ENCODE measurements at regions not wholly inside any gene's neighbourhood (a gene's known extent, or its start where the extent isn't known, plus 50 kb on each side); places are given as distances from the start of the nearest gene placed in this dataset.
"Not testable (repeated sequence)": the region's sequence is repeated elsewhere in the genome, so short reads cannot be mapped to it uniquely, and the experiment has no call there.

DNA sequence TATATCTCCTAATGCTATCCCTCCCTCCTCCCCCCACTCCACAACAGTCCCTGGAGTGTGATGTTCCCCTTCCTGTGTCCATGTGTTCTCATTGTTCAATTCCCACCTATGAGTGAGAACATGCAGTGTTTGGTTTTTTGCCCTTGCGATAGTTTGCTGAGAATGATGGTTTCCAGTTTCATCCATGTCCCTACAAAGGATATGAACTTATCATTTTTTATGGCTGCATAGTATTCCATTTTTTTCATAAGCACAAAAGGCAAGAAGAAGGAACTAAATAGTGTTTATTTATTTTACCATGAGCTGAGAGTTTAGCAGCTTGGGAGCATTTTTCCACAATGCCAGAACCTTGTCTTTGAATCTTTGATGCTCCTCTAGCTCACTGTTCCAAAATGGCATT is 113.6 kb upstream of the OR4E1 start:
- DNase-seq; in situ Hi-C loops (cut with HindIII; ENCODE audit: low pct_ligation_motif_present, low pct_unique_long_range_greater_than_20kb, low sequenced_read_pairs): not testable (repeated sequence)

DNA sequence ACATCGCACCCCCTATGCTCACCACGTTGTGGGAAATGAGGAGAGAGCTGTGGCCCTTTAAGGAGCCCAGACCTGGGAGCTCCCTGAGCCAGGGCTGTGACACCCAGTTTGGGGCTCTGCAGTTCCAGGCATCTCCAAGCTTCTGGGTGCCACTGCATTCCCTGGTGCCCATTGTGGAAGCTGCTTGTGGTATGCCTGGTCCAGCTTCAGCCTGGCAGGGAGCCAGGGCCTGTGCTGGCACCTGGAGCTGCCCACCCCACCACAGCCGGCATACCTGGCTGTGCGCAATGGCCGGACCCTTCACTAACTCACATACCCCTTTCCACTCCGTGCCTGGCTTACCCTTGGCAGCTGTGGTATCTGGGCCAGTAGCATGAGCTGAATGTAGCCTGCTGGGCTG is 107.9 kb upstream of the OR4E1 start:
- DNase-seq = no peak
- in situ Hi-C loops (cut with HindIII; ENCODE audit: low pct_ligation_motif_present, low pct_unique_long_range_greater_than_20kb, low sequenced_read_pairs) = no loop called here

DNA sequence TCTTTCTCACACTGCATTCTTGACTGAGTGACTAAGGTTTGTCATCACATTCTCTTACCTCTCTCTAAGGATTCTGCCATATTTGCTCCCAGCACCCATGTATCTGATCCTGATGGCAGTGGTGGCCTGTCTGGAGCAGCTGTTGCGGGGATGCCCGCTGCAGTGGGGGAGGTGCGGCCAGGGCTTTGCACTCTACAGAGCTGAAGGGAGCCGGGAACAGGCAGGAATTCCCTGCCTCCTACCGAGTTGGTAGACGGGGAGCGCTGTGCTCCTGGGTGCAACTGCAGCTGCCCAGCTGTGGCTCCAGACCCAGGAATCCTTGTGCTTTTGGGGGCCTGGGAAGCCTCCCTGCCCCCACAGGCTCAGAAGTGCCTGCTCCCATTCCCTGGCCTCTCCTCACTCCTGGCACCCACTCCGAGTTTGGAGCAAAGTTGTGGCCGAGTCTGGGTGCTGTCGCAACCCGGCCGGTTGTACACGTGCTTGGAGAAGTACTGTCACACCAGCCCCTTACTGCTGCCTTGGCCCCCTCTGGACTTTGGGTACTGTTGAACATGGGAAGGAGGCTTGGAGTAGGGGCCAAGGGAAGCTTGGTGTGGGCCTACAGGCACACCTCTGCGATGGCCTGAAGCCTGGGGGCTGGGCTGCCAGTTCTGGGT is 106.9 kb upstream of the OR4E1 start:
- DNase-seq = no peak
- in situ Hi-C loops (cut with HindIII; ENCODE audit: low pct_ligation_motif_present, low pct_unique_long_range_greater_than_20kb, low sequenced_read_pairs) = no loop called here

DNA sequence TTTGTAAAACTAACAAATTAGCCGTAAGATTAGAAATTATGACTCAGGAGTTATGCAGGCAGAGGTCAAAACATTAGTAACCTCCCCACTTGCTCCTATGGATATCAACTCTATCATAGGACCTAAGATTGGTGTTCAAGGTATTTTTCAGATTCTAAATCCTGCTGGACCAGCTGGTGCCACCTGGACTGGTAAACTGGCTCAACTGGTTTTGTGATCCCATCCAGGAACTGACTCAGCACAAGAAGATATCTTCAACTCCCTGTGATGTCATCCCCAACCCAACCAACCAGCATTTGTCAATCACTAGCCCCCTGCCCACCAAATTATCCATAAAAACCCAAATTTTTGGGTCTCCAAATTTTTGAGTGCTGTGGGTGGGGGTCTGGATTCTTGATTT is 98.1 kb upstream of the OR4E1 start:
- in situ Hi-C loops (cut with HindIII; ENCODE audit: low pct_ligation_motif_present, low pct_unique_long_range_greater_than_20kb, low sequenced_read_pairs) = no loop called here
- DNase-seq = no peak

DNA sequence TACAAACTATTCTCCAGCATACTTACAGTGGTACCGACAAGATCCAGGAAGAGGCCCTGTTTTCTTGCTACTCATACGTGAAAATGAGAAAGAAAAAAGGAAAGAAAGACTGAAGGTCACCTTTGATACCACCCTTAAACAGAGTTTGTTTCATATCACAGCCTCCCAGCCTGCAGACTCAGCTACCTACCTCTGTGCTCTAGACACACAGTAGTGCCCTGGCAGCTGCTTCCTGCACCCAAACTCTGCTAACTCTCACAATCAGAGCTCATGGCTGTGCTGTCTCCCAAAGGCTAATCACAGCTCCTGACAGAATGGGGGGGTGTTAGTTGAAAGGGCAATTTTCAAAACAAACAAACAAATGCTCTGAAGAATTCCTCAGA is 95.2 kb upstream of the OR4E1 start:
- in situ Hi-C loops (cut with HindIII; ENCODE audit: low pct_ligation_motif_present, low pct_unique_long_range_greater_than_20kb, low sequenced_read_pairs) = no loop called here
- DNase-seq = no peak

DNA sequence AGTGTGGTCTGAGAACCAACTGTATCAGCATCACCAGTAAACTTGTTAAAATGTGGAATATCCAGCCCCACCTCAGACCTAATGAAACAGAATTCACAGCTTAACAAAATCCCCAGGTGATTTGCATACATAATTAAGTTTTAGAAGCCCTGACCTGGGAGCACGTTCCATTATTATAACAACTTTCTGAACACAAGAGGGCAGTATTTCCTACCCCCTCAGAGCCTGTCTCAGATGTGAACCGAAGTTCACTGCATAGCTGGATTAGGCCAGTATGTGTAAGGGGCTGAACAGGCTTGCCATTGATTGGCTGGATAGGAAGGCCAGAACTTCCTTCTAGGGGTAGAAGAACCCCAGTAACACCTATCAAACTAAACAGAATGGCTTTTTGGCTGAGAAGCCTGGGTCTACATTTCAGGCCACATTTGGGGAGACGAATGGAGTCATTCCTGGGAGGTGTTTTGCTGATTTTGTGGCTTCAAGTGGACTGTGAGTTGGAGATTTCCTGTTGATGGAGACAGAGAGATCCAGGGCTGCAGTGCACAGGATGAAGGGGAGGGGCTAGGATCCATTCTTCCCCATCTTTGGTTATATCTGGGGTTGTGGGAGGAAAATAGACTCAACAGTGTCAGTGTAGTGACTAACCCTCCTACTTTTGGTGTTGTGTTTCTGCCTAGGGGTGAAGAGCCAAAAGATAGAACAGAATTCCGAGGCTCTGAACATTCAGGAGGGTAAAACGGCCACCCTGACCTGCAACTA is 94.7 kb upstream of the OR4E1 start:
- in situ Hi-C loops (cut with HindIII; ENCODE audit: low pct_ligation_motif_present, low pct_unique_long_range_greater_than_20kb, low sequenced_read_pairs) = no loop called here
- DNase-seq = peak; percentile 30

DNA sequence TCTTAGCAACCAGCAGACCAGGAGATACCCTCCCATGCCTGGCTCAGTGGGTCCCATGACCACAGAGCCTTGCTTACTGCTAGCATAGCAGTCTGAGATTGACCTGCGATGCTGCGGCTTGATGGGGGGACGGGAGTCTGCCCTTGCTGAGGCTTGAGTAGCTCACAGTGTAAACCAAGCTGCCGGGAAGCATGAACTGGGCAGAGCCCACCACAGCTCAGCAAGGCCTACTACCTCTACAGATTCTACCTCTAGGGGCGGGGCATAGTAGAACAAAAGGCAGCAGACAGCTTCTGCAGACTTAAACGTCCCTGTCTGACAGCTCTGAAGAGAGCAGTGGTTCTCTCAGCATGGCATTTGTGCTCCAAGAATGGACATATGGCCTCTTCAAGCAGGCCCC is 86.7 kb upstream of the OR4E1 start:
- in situ Hi-C loops (cut with HindIII; ENCODE audit: low pct_ligation_motif_present, low pct_unique_long_range_greater_than_20kb, low sequenced_read_pairs); DNase-seq: not testable (repeated sequence)

DNA sequence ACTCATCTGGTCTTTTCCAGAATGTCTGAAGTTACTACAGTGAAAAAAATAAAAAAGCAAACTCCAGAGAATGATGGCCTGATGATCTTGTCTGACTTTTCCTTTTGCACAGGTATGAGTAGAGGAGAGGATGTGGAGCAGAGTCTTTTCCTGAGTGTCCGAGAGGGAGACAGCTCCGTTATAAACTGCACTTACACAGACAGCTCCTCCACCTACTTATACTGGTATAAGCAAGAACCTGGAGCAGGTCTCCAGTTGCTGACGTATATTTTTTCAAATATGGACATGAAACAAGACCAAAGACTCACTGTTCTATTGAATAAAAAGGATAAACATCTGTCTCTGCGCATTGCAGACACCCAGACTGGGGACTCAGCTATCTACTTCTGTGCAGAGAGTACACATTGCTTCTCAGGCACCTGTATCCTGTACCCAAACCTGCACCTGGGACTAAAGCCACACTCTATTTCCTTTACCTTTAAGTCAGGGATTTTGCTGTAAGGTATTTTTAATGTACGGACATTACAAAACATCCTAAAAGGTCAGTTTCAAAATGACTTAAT is 75.8 kb upstream of the OR4E1 start:
- in situ Hi-C loops (cut with HindIII; ENCODE audit: low pct_ligation_motif_present, low pct_unique_long_range_greater_than_20kb, low sequenced_read_pairs) = no loop called here
- DNase-seq = no peak

DNA sequence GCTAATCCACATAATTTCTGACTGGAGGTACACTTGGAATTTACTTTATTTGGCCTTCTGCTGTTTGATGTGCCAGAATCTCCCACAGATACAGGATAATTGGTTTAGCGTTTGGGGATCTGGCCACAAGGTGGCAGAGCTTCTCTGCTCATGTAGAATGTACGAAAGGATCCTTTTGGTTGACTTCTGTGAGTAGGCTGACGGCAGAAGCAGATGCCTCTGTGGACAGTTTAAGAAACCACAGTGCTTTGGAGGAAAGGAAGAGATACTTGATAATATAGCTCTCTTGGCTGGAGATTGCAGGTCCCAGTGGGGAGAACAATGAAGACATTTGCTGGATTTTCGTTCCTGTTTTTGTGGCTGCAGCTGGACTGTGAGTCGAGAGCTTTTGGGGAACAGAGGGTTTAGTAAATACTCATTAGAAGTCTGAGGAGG is 75.3 kb upstream of the OR4E1 start:
- in situ Hi-C loops (cut with HindIII; ENCODE audit: low pct_ligation_motif_present, low pct_unique_long_range_greater_than_20kb, low sequenced_read_pairs) = no loop called here
- DNase-seq = peak; percentile 38

DNA sequence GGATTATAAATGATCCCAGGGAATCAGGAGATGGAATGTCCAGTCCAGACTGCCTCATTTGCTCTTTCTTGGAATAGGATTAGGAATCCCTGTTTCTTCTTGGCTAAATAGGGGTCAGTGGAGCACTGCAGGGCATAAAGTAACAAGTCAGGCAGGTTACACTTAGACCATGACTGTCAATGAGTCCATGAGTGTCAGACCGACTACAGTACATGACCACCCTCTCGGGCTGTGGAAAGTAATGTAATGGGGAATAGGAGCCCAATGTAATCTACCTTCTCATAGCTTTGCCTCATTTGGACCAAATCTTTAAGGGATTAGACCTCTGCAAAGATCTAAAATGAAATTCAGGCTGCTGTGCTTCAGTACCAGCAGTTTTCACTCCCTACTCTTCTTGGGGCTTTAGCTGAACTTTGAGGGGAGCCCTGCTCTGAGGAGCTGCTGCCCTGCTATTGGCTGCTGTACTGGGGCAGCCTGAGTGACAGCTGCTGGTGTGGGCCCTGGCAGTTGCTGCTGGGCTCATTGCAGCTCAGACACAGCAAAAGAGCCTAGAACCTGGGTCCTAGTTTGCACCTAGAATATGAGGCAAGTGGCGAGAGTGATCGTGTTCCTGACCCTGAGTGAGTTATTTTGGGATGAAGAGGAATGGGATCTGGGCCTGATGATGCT is 62.2 kb upstream of the OR4E1 start:
- DNase-seq = no peak
- in situ Hi-C loops (cut with HindIII; ENCODE audit: low pct_ligation_motif_present, low pct_unique_long_range_greater_than_20kb, low sequenced_read_pairs) = no loop called here

DNA sequence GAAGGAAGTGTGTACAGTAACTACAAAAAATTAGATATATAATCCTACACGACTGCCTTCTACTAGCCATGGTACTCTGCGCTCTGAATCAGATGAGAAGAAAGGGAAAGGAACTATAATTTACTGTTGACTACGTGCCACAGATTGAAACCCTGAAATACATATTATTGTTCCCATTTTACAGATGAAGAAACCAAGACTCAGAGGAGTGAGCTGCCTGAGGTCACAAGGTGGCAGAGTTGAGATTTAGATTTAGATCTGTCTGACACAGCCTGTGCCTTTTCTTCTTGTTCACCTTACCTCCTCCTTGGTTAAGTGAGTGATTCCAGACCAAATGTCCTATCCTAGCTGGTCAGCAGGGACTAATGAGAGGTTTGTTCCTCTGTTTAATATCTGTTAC is 61.6 kb upstream of the OR4E1 start:
- no peak for DNase-seq
- in situ Hi-C loops (cut with HindIII; ENCODE audit: low pct_ligation_motif_present, low pct_unique_long_range_greater_than_20kb, low sequenced_read_pairs) = no loop called here

DNA sequence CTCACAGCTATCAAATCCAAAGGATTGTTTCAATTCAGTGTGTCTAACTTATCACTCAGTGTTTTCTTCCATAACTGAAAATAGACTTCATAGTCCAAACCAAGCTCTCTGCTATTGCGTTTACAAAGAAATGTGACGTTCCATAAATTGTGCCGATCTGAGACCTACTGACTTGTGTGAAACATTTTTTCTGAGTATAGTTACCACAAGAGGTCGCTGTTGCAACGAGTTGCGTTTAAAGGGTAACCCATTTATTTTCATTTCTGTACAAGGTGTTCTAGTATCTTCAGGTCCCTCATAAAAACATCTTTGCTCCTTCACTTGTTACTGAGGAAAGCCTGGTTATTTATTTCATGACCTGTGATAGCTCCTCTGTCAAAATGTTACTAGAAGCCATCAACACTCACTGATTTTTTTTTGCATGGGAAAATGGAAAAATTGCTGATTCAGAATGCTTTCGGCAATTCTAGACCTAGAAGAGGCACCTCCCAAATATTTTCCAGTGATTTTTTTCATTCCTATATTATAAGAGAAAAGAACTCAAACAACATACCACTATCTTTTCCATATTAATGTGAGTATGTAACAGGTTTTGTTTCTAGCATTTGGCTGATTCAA is 60.9 kb upstream of the OR4E1 start:
- DNase-seq = peak; percentile 57
- in situ Hi-C loops (cut with HindIII; ENCODE audit: low pct_ligation_motif_present, low pct_unique_long_range_greater_than_20kb, low sequenced_read_pairs) = no loop called here

DNA sequence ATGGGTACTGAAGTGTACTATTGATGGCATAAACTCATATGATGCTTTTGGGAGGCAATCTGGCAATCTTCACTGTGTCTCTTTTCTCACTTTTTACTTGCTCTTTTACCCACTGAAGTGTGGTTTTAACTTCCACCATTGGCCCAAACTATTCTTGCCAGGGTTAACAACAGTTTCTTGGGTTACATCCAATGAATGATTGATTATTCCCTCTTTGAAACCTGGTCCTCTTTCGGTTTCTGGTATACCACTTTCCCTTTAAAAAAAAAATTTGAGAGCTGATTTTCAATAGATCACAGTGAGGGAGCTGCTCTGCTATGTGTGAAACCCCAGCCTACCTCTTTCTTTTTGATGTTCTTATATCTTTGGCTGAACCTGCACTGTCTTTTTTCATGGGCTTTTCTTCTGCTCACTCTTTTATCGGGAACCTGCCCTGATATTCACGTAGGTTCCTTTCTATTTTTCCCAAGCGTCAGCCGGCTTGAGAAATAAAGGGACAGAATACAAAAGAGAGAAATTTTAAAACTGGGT is 56.1 kb upstream of the OR4E1 start:
- DNase-seq = no peak
- in situ Hi-C loops (cut with HindIII; ENCODE audit: low pct_ligation_motif_present, low pct_unique_long_range_greater_than_20kb, low sequenced_read_pairs) = no loop called here

DNA sequence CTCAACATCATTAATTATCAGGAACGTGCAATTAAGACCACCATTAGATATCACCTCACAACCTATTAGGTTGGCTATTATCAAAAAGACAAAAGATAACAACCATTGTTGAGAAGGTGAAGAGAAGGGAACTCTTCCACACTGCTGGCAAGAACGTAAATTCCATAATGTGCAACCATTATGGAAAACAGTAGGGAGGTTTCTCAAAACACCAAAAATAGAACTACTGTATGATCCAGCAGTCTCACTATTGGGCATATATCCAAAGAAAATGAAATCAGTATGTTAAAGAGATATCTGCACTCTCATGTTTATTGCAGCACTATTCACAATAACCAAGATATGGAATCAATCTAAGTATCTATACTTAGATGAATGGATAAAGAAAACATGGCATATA is 51.6 kb upstream of the OR4E1 start:
- in situ Hi-C loops (cut with HindIII; ENCODE audit: low pct_ligation_motif_present, low pct_unique_long_range_greater_than_20kb, low sequenced_read_pairs) = no loop called here
- no peak for DNase-seq

DNA sequence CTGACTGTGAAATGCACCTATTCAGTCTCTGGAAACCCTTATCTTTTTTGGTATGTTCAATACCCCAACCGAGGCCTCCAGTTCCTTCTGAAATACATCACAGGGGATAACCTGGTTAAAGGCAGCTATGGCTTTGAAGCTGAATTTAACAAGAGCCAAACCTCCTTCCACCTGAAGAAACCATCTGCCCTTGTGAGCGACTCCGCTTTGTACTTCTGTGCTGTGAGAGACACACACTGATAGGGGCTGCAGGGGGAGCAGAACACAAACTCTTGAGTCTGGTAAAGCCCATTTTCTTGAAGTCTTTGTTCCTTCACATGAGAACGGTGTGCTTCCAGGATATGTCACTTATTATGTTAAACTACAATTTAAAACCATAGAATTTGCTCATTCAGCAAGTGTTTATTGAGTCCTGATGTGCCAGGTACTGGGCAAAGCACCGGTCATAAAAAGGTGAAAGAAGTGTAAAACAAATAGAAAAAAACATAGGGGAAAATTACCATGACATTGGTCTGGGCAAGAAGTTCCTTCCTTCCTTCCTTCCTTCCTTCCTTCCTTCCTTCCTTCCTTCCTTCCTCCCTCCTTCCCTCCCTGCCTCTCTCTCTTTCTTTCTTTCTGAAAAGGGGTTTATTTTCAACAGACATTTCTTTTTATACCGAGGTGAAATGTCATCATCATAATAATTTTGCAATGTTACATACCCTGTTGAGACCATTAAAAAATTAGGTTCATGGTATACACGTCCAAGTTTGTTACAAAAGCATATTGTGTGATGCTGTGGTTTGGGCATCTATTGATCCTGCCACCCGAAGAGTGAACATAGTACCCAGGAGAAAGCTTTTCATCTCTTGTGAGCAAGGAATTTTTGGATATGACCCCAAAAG is 50.7 kb upstream of the OR4E1 start:
- no peak for DNase-seq
- in situ Hi-C loops (cut with HindIII; ENCODE audit: low pct_ligation_motif_present, low pct_unique_long_range_greater_than_20kb, low sequenced_read_pairs) = no loop called here

DNA sequence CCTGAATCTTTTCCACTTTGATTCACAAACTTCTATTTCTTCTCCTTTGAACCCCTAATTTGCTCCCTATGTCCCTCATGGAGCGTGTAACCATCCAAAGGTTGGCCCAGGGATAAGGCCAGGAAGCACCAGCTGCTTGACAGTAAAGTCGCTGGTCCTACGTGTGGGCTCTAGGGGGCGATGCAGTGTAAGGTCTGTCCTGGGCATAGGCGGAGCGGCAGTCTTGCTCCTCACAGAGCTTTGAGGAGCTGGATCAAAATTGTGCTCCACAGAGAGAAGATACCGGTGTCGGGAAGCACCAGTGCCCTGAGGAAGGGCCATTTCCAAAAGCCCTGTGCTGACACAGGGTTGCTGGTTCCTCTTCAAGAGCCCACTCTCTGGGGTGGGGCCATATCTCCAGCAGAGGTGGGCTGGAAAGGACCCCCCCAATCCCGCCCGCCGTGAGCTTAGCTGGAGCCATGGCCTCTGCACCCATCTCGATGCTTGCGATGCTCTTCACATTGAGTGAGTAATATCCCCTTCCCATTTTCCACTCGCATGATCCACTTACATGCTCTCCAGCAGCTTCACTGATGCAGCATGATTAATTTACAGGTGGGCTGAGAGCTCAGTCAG is 49.9 kb upstream of the OR4E1 start:
- DNase-seq = peak; percentile 56
- in situ Hi-C loops (cut with HindIII; ENCODE audit: low pct_ligation_motif_present, low pct_unique_long_range_greater_than_20kb, low sequenced_read_pairs) = no loop called here
